ENCODE measurements at regions not wholly inside any gene's neighbourhood (a gene's known extent, or its start where the extent isn't known, plus 50 kb on each side); places are given as distances from the start of the nearest gene placed in this dataset.

DNA sequence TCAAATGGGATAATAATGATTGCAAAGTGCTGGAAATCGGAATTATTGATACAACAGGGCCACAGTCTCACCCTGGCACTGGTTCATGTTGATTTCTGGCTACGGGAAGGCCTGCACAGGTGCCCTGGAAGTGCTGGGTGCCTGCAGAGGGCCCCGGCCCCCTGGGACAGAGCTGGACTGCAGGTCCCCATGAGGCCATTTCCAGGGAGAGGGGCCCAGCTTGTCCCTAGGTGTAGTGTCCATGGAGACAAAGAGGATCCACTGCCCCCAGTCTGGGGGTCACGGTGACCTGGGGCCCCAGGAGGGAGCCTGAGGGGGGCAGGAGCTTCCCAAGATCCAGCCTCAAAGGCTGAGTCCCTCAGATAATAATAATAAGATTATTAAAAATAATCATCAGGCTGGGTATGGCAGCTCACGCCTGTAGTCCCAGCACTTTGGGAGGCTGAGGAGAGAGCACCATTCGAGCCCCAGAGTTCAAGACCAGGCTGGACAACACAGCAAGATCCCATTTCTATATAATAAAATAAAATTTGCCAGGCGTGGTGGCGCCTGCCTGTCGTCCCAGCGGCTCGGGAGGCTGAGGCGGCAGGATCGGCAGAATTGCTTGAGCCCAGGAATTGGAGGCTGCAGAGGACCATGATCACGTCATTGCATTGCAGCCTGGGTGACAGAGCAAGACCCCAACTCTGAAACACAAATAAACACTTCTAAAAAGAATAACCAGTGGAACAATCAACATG lies 98.1 kb downstream of the MICALL2 start:
- no peak for DNase-seq

DNA sequence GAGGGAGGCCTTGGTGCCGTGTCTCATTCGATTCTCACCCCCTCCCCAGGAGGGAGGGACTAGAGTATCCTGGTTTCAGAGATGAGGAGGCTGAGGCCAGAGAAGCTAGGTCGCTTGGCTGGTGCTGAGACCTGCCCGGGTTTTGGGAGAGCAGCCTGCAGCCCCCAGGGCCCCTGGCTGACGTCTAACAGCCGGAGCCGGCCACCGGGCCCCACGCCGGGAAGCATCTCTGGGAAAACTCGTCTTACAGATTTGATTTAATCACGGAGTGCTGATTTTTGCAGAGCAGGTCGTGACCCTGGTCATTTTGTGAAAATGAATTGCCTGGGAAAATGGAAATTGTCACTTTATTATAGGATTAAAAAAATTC lies 97.5 kb downstream of the MICALL2 start:
- no peak for DNase-seq

DNA sequence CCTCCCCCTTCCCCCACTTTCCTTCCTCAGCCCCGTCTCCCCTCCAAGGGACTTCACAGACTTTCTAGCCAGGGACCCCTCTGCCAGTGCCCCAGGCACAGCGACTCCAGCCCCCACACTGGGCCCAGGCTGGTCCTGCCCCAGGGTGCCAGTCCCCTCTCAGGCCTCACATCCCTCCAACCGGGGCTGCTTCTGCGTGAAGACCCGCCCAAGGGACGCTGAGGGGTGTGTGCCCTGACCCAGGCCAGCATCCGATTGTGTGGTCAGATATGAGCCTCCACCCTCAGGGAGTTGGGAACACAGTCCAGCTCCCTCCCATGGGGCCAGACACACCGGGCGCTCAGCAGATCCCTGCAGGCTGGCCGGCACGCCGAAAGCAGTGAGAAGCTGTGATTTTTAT lies 97.0 kb downstream of the MICALL2 start:
- no peak for DNase-seq

DNA sequence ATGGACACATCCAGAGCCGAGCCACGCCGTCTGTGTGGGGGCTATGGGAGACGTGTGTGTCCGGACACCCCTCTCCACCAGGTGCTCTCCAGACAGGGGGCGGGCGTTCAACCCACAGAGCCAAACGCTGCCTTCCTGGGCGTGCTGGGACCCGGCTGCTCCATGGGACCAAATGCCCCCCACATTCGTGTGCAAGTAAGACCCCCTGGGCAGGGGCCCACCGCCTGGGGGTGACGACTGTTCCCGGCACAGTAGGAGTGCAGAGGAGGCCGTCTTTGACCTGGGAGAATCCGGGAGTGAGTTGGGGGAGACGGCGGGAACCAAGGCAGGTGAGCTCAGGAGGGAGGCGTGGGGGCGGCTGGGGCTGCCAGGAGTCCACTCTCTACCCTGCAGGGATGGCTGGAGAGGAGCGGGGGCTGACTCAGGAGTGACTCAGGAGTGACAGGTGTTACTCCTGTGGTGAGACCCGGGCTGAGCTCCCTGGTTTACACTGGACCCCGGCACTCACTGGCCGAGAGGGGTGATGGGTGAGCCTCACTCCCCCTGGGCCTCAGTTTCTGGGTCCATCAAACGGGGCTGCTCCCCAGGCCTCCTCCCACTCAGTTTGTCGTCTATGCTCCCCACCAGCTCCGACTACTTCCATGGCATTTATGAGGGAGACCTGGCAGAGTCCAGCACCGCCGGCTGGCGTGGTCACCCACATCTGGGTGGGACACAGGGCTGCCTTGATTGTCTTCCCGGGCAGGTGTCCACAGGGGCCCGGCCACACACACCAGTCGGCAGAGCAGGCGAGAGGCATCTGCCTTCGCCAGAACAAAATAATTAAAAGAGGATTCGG lies 95.0 kb downstream of the MICALL2 start:
- DNase-seq: no peak

DNA sequence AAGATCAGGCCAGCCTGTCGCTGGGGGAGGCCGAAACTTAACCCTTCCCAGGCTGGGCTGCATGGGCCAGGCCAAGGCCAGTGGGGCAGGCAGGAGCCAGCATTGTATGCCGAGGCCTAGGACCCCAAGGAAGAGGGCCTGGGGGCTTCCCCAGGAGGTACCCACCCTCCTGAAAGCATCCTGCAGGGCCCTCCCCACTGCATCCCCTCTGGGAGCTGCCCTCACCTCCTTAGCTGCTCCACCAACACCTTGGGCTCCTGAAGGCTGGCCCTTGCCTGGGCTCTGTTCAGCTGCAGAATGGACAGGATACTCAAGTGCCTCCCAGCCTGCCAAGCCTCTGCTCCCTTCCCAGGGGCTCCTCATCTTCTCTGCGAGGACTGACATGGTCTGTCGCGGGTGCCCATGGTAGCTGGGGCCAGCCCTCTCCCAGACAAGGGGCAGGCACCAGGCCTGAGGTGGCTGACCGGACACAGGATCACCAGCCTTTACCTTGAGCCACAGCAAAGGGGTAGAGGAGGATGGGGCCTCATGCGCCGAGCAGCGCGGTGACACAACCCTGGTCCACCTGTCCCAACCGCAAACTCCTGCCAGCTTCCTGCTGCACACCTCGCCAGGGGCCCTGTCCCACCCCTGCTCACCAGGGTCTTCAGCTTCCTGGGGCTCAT lies 94.2 kb downstream of the MICALL2 start:
- DNase-seq: no peak

DNA sequence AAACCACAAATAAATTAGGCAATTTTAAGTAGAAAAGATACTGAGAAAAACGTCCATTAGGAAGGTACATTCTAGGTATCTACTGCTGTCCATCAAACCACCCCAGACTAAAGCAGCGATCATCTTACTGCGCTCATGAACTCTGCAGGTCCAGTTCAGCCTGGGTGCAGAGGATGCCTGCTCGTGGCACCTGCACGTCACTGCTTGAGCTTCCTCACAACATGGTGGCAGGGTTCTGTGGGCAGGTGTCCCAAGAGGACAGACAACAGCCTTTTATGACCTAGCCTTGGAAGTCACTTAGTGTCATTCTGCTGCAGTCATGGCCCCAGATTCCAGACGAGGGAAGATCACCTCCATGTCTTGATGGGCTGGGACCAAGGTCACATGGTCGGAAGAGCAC lies 93.4 kb downstream of the MICALL2 start:
- no peak for DNase-seq

DNA sequence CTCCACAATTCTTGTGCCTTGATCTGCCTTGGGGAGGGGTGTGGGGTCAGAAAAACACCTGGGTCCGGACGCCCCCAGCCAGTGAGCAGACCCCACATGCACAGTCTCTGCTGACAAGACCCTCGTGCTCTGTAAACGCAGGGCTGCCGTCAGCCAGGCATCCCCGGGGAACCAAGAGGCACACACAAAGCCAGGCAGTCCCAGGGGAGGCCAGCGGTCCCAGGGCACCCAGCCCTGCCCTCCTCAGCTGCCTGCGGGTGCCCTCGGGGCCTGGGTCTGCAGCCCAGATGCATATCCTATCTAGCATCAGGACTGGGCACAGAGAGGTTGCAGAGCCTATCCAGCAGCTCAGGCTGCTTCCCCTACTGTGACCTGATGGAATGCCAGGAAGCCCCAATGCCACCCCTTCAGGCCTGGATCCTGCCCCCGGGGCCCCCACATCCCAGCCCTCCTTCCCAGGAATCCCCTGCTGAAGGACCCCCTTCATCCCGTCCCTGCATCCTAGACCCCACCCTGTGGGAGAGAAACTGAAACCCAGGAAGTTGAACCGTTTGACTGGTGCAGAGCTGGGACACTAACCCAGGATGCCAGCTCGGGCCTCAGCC lies 92.4 kb downstream of the MICALL2 start:
- DNase-seq: no peak

DNA sequence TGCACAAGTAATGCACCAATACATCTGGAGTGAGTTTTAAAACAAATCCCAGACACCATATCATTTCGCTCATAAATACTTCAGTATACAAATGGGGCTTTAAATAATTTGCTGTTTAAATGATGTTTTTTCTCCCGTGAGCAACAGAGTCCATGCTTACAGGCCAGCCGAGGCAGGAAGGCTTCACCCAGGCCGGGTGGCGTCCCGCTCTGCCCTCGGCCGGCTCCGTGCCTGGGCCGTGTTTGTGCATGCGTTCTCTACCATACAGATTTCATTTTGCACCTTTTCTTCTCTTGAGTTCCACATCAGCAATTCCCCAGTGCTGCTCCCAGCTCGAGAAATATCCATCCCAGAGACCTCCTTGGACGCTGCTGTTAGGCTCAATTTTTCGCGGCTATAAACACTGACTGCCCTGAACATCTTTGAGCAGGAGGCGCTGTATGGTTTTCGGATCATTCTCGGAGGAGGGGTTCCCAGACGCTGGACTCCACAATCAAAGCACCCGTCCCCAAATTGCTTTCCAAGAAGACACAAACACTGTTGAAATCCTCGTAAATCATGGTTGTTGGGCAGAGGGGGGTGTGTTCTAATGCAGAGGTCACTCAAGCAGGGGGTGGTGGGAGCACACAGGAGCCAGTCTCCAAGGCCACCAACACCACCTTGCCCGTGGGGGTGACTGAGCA lies 91.6 kb downstream of the MICALL2 start:
- DNase-seq: no peak

DNA sequence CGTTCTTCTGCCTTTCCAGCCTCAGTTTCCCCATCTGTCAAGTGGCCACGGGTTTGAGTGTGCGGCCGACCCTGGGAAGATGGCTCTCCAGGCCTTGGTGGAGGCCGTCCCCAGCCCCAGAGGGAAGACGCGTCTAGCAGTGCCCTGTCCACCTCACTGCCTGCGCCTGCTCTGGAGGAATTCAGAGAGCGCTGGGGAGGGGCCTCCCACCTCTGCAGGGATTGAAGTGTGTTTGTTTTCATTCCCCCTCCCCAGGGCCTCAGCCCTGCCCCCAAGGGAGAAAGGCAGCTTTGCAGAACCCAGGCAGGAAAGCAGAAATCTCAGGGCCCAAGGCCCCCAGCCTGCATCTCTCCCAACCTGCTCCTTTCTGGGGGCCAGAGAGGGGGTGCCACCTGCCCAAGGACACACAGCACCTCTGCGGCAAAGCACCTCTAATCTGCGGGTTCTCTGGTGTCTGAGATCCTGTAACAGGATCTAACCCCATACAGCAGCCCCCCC lies 91.0 kb downstream of the MICALL2 start:
- DNase-seq: no peak

DNA sequence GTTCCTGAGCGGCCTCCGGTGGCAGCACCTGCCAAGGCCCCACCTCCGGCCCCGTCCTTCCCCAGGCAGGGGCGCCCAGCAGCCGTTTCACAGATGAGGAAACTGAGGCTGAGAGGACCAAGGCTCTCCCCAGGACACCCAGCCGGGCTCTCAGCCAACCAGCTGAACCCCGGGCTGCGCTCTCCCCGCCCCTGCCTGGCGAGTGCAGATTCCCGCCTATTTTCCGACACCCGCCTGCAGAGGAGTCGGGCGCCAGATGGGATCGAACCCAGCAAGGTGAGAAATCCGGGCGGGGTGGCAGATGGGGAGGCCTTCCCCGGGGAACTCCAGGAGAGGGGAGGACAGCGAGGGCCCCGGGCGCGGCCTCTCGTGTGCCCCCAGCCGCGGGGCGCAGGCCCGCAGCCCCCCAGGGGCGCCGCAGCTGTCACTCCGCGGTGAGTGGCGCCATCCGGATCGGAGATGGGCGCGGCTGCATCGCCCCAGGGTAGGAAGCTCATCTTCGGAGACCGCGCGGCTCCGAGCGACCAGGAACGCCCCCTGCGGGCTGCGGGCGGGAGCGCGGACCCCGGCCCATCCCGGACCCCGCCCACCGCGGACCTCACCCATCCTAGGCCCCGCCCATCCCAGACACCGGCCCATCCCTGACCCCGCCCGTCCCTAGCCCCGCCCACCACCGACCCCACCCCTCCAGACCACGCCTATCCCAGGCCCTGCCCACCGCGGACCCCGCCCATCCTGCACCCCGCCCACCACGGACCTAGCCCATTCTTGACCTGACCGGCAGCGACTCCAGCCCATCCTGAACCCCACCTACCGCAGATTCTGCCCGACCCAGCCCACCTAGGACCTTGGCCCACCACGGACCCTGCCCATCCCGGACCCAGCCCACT lies 90.3 kb downstream of the MICALL2 start:
- peak; percentile 77 for DNase-seq

DNA sequence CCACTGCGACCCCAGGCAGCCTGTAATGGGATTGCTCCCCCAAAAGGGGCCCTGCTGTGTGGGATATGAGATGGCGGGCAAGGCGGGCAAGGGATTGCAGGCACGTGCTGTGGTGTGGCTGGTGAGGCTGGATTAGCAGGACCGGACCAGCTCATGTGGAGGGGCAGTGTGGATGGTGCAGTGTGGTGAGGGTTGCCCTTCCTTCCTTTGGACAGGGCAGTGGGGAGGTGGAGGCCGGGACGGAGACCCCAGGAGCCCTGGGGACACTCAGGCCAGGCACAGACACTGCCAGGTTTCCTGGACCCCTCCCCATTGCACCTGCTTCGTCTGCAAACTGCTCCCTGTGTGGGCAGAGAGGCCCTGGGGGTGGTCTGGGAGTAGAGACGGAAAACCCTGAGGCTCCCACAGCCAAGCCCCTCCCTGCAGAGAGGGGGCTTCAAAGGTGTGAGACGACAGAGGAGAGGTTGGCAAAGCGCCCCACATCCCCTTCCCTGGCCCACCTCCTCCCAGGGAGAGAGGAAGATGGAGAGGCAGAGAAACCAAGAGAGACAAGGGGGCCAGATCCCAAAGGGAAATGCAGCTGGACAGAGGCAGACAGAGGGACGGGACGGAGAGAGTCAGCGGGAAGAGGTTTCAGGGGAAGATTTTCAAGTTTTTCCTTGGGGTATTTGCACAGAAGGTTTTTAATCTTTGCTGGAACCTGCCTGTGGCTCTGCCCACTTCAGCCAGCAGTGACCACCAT lies 89.2 kb downstream of the MICALL2 start:
- DNase-seq: no peak

DNA sequence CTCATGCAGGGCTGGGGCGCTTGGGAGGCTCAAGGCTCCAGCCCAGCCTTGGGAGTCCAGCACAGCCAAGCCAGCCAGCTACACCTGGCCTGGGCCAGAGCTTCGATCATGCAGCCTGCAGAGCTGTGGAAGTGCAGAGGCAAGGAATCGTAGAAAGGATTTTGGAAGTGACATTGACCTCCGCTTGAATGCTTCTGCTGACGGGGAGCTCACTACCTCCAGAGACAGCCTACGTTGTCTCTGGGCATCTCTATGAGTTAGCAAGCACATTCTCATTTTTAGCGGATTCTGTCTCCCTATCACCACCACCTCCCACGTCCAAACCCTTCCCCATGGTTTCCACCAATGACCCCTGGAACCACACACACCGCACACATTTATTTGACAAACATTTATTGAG lies 88.5 kb downstream of the MICALL2 start:
- no peak for DNase-seq

DNA sequence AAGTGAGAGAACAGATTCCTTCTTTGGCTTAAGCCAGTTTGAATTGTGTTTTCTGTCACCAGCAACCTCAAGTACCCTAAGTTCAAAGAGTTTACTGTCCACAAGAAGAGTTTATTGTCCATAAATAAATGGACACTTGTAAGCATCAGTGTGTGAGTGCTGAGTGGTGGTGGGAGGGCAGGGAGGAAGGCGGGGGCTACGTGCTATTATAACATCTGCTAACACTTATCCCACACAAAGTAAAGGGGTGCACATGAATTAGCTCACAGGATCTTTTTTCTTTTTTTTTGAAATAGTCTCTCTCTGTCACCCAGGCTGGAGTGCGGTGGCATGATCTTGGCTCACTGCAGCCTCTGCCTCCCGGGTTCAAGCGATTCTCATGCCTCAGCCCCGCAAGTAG lies 87.2 kb downstream of the MICALL2 start:
- no peak for DNase-seq

DNA sequence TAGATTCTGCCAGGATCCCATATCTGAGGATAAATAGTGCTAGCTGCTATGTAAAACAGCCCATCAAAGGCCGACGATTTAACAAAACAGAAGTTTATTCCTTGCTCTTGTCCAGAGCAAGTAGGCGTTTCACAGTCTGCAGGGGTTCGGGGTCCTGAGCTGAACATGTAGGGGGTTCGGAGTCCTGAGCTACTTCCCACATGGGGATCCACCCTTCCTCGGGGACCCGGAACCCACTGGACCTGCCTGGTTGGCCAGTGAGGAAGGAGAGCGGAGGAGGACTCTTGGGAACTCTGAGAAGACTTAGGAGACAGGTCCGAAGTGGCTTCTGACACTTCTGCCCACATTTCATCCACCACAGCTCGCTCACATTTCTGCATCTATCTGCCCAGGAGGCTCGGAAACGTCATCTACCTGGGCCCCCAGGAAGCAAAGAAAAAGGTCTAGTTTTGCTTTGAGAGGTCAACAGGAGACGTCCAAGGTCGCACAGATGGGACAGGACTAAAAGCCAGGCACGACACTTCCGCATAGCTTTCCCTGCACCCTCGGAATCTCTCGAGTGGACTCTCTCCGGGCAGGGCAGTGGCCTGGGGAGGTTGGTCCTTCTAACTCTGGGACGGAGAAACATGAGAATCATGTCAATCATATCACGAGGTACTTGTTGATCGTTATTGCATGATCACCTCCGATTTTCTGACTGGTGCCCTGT lies 86.4 kb downstream of the MICALL2 start:
- no peak for DNase-seq

DNA sequence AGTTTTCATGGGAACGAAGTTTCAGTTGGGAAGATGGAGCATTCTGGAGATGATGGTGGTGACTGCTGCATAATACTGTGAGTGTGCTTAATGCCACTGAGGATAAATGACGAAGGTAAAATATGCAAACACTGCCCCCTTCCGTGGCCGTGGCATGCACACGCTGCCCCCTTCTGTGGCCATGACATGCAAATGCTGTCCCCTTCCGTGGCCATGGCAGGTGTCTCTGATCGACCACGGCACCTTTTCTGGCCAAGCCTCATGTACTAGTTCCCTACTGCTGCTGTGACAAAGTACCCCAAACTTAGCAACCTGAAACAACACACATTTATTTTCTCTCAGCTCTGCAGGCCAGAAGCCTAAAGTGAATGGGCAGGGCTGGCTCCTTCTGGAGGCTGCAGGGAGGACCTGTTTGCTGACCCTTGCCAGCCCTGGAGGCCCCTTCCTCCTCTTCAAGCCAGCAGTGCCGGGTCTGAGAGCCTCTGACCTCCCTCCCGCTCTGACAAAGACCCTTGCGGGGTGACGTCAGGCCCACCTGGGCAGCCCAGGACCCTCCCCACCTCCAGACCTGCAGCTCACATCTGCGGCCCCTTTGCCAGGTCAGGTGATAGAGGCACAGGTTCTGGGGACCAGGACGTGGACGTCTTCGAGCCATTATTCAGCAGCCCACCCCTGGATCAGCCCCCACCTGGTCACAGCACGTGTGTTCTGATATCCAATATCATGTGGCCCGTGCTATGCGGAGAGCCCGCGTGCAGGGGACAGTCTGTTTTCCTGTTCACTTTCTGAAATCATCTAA lies 82.0 kb downstream of the MICALL2 start:
- no peak for DNase-seq

DNA sequence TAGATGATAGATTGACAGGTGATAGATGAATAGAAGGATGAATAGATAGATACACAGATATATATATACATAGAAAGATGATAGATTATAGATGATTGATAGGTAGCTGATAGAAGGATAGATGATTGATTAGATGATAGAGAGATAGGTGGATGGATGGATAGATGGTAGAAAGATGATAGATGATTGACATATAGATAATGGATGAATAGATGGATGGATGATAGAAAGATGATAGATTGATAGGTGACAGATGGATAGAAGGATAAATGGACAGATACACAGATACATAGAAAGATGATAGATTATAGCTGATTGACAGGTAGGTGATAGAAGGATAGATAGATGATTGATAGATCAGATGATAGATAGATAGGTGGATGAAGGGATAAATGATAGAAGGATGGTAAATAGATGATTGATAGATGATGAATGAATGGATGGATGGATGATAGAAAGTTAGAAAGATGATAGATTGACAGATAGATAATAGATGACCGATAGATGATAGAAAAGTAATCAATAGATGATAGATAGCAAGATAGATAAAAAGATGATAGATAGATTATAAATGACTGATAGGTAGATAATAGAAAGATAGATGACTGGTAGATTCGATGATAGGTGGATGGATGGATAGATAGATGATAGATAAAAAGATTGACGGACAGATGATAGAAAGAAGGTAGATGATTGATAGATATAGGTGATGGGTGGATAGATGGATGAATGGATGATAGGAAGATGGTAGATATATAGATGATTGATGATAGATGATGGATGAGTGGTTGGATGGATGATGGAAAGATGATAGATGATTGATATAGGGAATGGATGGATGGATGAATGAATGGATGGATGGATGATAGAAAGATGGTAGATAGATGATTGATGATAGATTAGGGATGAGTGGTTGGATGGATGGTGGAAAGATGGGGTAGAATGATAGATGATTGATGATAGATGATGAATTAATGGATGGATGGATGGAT lies 80.4 kb downstream of the MICALL2 start:
- no peak for DNase-seq

DNA sequence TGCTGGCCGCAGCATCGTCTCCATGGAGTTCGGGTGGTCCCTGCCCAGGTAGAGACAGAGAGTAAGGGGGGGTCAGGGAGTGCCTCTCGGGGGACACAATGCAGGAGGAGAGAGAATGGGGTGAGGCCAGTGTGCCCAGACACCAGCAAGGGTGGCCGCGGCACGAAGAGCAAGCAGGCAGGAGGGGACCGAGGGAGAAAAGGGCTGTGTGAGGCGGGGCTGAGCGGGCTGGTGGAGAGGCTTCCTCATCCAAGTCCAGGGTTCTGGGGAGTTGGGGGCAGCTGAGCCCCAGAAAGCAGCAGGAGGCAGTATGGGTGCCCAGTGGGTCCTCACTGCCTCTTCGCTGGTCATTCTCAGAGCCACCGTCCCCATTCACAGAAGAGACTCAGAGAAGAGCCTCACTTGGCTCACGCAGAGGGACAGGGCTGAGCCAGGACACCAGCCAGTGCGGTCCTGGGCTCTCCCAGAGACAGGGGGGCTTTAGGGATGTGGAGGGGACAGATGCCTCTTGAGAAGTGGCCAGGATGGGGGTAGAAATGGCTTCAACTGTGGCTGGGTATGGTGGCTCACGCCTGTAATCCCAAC lies 78.9 kb downstream of the MICALL2 start:
- no peak for DNase-seq

Measured in retina (tissue), 1 donor.